ENCODE measurements at regions not wholly inside any gene's neighbourhood (a gene's known extent, or its start where the extent isn't known, plus 50 kb on each side); places are given as distances from the start of the nearest gene placed in this dataset.

GRCh38 chr3:124043023-124043422 is 51.1 kb upstream of the ROPN1 start:
- DNase-seq (ENCODE audit: low read depth) = no peak
- TF ChIP-seq CTCF (IDR thresholded peaks at IDR 0.05; ENCODE audit: insufficient read depth, low read length, poor library complexity, severe bottlenecking) = no peak
- H3K4me3 ChIP-seq (ENCODE audit: low read depth, low read length) = no peak overlapping the region
- H3K36me3 ChIP-seq (ENCODE audit: control insufficient read depth, insufficient read depth, low read length) = no peaks in the 10 kb centered on the region
- H3K27me3 ChIP-seq (ENCODE audit: control insufficient read depth, insufficient read depth, low read length) = no peaks in the 10 kb centered on the region

- DNase-seq (ENCODE audit: low read depth) = no peak
- H3K36me3 ChIP-seq (ENCODE audit: control insufficient read depth, insufficient read depth, low read length) = no peaks in the 10 kb centered on the region
- no peaks in the 10 kb centered on the region for H3K27me3 ChIP-seq (ENCODE audit: control insufficient read depth, insufficient read depth, low read length)
- no peak for TF ChIP-seq CTCF (IDR thresholded peaks at IDR 0.05; ENCODE audit: insufficient read depth, low read length, poor library complexity, severe bottlenecking)
- H3K4me3 ChIP-seq (ENCODE audit: low read depth, low read length) = no peak overlapping the region
Measured at GRCh38 chr3:124044956-124045355, 53.0 kb upstream of the ROPN1 start.

GRCh38 chr3:124048967-124049798 is 57.3 kb upstream of the ROPN1 start:
- Histone ChIP-seq H3K36me3 (ENCODE audit: control insufficient read depth, insufficient read depth, low read length) (no peaks in the 10 kb centered on the region), H3K4me3 (ENCODE audit: low read depth, low read length) (no peak overlapping the region), H3K27me3 (ENCODE audit: control insufficient read depth, insufficient read depth, low read length) (no peaks in the 10 kb centered on the region)
- no peak for TF ChIP-seq CTCF (IDR thresholded peaks at IDR 0.05; ENCODE audit: insufficient read depth, low read length, poor library complexity, severe bottlenecking)
- no peak for DNase-seq (ENCODE audit: low read depth)

GRCh38 chr3:124051636-124052035 is 59.7 kb upstream of the ROPN1 start:
- no peaks in the 10 kb centered on the region for H3K27me3 ChIP-seq (ENCODE audit: control insufficient read depth, insufficient read depth, low read length)
- TF ChIP-seq CTCF (IDR thresholded peaks at IDR 0.05; ENCODE audit: insufficient read depth, low read length, poor library complexity, severe bottlenecking) = no peak

GRCh38 chr3:124053871-124054270 is 61.9 kb upstream of the ROPN1 start:
- no peaks in the 10 kb centered on the region for H3K27me3 ChIP-seq (ENCODE audit: control insufficient read depth, insufficient read depth, low read length)

More at GRCh38 chr3:124051636-124052035, 59.7 kb upstream of the ROPN1 start:
- H3K4me3 ChIP-seq (ENCODE audit: low read depth, low read length) = no peak overlapping the region
- DNase-seq (ENCODE audit: low read depth) = no peak
- no peaks in the 10 kb centered on the region for H3K36me3 ChIP-seq (ENCODE audit: control insufficient read depth, insufficient read depth, low read length)

More at GRCh38 chr3:124053871-124054270, 61.9 kb upstream of the ROPN1 start:
- Histone ChIP-seq H3K36me3 (ENCODE audit: control insufficient read depth, insufficient read depth, low read length) (no peaks in the 10 kb centered on the region), H3K4me3 (ENCODE audit: low read depth, low read length) (no peak overlapping the region)
- no peak for DNase-seq (ENCODE audit: low read depth)
- no peak for TF ChIP-seq CTCF (IDR thresholded peaks at IDR 0.05; ENCODE audit: insufficient read depth, low read length, poor library complexity, severe bottlenecking)
